Gastroesophageal sphincter (tissue), 3 donors: ENCODE measurements at regions not wholly inside any gene's neighbourhood (a gene's known extent, or its start where the extent isn't known, plus 50 kb on each side); places are given as distances from the start of the nearest gene placed in this dataset.

ENCODE experiments used
- CTCF ChIP-seq, 4 experiments: fragments of 200-600 bp in 2 of 4; fragments of 450-650 bp in 2 of 4; sonication (generic) in 1 of 4; IDR thresholded peaks; one replicate each; pipeline ENCODE4 v1.5.1; 2017 to 2019; ENCODE audit warnings: antibody characterized with exemption in 4 of 4, mild to moderate bottlenecking in 2 of 4, moderate library complexity in 2 of 4
- EP300 ChIP-seq: sonication (generic); formaldehyde crosslinking; IDR thresholded peaks from one replicate; pipeline ENCODE4 v1.6.1; 2017; ENCODE audit warnings: antibody characterized with exemption, mild to moderate bottlenecking
- POLR2A ChIP-seq, 2 donors: fragments of 450-650 bp; IDR thresholded peaks; one replicate each; pipeline ENCODE4 v1.6.1; 2017; ENCODE audit warnings: antibody characterized with exemption in 2 of 2, mild to moderate bottlenecking in 2 of 2, moderate library complexity in 1 of 2

GRCh38 chr11:111045874-111046273 is 199.7 kb upstream of the POU2AF2 start:
- TF ChIP-seq EP300 (no peak), CTCF (IDR thresholded peaks at IDR 0.05) (no peak), POLR2A (IDR thresholded peaks at IDR 0.05) (no peak)
